HG02798 (cell line): ENCODE measurements at regions not wholly inside any gene's neighbourhood (a gene's known extent, or its start where the extent isn't known, plus 50 kb on each side); places are given as distances from the start of the nearest gene placed in this dataset.
A peak's percentile ranks its signal among the peaks of the same experiment; 100 is the strongest.
"Not testable (repeated sequence)": the region's sequence is repeated elsewhere in the genome, so short reads cannot be mapped to it uniquely, and the experiment has no call there.

Experiments used
- ATAC-seq: cut with Tn5 transposase; IDR thresholded peaks from one replicate; pipeline ENCODE4 v1.9.1; 2021; ENCODE audit warnings: mild to moderate bottlenecking; ENCODE audit not compliant: unreplicated experiment, poor library complexity

DNA sequence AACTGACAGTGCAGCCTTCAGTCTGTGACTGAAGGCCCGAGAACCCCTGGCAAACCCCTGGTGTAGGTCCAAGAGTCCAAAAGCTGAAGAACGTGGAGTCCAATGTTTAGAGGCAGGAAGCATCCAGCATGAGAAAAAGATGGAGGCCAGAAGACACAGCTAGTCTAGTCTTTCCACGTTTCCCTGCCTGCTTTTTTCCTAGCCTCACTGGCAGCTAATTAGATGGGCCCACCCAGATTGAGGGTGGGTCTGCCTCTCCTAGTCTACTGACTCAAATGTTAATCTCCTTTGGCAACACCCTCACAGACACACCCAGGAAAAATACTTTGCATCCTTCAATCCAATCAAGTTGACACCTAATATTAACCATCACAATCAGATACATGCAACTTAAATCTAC is 87.8 kb downstream of the TENT5D start:
- not testable (repeated sequence) for ATAC-seq

DNA sequence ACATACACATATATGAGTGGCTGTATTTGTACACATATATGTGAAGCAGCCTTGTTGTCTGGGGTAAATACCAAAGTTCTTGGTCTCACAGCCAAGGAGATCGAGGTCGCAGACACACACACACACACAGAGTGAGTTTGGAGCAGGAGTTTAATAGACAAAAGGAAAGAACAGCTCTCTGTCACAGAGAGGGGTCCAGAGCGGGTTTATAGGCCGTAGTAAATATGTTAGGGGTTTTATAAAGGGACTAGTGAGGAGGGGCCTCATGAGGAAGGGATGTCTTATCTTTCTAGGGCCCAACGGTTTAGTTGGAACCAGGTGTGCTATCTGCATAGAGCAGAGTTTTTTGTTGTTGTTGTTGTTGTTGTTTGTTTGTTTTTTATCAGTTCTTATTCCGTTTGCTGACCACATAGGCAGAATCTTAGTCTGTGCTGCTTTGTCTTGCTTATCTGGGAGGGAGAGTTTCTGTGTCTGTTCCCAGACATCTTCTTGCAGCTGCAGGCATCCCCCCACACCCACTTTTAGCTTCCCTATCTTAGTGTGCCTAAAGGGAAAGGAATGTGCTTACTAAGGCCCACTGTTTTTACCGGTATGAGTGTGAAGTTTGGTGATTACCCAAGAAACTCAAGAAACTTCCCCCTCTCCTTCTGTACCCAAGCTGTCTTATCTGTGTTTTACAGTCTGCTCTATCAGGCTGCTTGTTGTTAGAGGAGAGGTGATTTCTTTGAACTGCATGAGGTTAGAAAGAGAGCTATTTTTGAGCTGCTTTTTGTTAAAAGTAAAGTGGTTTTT is 91.9 kb downstream of the TENT5D start:
- ATAC-seq = no peak

DNA sequence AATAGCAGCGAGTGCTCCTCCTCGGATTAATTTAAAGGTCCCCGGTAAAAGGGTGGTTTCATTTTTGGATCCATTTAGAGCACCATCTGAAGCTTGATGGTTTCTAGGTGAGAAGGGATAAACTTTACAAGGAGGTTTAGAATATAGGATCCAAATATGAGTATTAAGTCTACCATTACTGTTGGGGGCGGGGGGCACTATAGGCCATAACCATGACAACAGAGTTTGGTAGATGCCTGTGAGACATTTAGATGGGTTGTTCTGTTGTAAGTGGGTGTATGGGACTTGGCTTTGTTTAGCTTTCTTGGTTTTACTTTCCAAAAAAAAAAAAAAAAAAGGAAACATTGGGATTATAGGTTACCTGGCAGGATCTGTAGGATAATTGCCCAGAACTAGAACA is 92.7 kb downstream of the TENT5D start:
- no peak for ATAC-seq

DNA sequence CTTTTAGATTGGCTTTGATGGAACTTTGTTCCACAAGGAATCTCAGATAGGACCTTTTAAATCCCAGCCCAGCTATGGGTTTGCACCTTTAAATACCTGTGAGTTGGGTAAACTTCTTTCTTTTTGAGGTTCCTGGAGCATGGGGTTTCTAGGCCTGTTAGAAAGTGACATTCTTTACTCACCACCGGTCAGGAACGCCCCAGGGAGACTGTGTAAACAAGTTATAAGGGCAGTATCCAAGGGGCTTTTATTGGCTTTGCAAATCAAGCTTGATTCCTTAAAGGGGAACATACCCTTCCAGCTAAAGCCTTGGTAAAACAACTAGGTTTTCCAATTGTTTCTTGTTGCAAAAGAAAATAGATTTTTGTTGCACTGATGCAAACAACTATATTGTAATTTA is 93.4 kb downstream of the TENT5D start:
- no peak for ATAC-seq

DNA sequence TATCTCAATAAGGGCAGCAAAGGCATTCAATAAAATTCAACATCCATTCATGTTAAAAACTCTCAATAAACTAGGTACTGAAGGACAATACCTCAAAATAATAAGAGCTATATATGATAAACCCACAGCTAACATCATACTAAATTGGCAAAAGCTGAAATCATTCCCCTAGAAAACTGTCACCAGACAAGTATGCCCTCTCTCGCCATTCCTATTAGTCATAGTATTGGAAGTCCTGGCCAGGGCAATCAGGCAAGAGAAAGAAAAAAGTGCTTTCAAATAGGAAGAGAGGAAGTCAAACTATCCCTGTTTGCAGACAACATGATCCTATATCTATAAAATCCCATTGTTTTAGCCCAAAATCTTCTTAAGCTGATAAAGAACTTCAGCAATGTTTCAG is 116.8 kb downstream of the TENT5D start:
- no peak for ATAC-seq

DNA sequence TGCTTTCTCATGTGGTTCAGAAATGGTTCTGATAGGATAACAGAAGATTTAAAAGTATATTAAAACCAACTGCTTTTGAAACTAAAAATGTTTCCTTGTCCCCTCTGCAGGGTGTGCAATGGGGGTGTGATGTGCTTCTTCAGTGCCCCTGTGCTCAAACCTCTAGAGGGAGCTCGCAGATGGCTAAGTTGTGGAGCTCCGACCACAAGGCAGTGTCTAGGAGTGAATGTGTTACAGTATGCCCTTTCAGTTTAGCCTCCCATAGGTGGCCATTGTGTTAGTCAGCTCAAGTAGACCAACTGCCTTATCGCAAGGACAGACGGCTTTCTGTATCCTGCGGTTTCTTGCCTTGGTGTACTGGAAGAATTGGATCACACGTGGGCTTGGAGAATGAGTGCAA is 130.5 kb downstream of the TENT5D start:
- peak; percentile 57 for ATAC-seq

DNA sequence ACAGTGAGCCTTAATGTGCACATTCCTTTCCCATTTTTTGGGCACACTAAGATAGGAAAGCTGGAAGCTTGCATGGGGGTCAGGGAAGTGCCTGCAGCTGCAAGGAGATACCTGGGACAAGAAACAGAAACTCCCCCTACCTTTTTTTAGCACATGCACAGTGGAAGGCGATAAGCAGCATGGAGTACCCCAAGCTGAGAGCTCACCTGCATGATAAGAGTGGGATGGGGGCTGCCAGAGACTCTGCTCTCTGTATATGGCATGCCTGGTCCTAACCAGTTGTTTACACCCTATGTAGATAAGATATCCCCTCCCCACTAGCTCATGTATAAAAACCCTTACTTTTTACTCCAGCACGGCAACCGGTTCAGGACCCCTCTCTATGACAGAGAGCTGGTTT is 135.9 kb downstream of the TENT5D start:
- no peak for ATAC-seq

DNA sequence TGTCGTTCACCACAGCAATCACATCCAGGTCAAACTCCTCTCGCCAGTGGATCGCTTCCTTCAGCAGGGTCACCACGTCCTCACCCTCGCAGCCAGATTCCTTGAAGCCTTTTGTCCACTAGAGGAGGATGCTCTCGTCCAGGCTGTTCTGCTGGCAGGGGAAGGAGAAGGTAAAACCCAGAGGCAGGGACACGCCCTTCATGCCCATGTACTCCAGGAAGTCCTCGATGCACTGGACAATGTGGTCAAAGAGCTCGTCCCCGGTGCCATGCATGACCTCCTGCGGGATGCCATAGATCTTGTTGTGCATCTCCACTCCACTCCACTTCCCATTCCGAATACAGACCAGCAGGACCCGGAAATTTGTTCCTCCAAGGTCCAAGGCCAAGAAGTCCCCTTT is 152.4 kb downstream of the TENT5D start:
- no peak for ATAC-seq

DNA sequence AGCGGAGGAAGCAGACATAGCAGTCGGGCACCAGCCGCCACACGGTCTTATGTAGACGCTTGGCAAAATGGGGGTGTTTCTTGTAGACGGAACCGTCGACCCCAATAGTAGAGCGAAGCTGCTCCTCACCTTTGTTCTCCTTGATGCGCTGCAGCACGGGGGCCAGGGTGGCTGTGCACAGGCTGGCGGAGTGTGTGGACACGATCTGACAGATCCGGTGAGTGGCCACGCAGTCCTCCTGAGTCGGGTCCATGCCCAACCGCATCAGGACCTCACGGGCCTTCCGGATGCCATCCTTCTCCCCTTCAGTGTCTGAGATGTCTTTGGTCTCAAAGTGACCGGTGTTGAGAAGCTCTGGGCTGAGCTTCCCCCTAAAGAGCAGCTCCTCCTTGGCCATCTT is 153.0 kb downstream of the TENT5D start:
- no peak for ATAC-seq

DNA sequence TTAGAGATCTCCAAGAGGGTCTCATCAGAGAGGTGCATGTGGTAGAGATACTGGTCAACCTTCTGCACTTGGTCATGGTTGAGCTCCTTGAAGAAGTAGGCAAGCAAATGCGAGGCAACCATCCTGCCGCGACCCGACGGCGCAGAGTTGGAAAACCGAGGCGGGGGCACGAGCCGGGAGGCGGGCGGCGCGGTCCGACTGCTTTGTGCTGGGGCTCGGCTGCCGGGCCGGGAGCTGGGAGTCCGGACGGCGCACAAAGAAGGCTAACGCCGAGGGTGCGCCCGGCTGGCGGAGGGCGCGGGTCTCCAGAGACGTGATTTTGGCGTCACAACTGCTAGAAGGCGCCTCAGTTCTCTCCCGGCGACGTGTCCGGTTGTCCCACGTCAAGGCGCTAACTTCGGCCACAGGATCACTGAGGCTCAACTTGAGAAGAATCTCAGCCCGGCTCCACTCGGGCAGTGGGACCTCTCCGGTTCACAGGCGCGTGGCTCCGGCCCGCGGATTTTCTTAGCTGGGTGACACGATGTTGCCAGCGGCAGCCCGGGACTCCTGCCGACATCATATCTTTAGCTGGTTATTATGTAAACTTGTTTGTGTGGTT is 154.3 kb downstream of the TENT5D start:
- ATAC-seq = not testable (repeated sequence)

DNA sequence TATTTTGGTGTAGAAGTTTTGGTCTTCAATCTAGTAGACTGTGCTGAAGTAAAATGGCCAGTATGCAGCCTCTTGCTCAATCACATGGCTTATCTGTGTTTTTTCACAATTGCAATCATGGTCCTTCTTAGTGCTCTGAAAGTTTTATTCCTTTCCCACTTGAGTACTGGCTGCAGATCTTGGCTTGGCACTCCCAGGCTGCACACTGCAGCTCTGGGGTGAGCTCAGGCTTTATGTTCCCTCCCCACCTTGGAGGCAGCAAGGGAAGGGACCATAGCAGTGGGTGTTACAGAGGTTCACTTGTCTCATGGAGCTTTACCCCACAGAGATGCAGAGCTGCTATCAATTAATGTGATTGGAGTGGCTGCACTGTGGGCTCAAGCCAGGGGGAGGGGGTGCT is 156.0 kb downstream of the TENT5D start:
- ATAC-seq = no peak

DNA sequence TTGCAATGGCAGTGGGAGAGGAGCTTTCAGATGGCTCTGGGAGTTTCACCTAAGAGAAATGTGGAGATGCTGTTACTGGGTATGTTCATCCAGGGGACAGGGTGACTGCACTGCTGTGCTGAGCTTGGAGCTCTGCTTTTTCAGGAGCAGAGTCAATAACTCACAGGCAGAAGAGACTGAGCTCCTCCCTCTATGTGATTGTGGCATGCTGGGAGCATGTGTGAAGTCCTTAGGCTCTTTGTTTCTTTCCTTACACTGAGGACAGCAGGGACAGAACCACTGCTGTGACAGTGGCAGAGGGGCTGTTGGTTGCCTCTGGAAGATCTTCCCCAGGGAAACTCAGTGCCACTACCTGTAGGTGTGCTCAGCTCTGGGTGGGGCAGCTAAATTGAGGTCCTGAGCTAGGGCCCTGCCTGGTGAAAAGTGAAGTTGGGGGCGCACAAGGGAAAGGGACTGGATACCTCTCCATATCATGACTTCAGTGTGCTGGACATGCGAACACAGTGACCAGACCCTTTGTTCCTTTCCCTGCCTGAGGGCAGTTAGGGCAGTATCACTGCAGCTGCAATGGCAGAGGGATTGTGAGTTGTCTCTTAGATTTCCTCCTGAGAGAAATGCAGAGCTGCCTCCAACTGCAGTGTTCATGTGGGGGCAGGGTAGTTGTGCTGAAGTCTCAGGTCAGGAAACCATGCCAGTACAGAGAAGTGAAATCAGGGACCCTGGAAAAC is 156.7 kb downstream of the TENT5D start:
- no peak for ATAC-seq

DNA sequence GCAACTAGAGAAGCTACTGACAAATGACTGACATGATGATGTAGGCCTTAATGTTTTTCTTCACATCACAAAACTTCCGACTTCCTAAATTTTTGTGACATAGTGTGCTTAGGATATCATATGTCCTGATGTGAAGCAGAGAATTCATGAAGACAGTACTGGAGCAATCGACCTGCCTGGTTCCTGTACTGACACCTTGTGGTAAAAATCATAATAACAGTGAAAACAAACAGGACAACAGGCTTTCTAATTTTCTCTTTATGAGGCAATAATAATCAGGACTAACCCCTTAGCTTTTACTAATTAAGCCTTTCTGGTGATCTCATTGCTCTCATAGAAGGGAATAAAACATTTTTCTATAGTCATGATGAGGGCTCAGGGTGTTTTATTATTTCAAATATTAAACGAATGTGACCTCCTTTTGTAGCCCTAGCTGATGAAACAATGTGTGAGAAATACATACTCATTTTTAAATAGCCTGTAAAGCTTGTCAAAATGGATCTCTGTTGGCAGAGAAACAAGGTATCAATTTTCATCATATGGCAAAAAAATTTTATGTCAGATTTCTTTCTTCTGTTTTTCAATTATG is 158.4 kb downstream of the TENT5D start:
- ATAC-seq = no peak

DNA sequence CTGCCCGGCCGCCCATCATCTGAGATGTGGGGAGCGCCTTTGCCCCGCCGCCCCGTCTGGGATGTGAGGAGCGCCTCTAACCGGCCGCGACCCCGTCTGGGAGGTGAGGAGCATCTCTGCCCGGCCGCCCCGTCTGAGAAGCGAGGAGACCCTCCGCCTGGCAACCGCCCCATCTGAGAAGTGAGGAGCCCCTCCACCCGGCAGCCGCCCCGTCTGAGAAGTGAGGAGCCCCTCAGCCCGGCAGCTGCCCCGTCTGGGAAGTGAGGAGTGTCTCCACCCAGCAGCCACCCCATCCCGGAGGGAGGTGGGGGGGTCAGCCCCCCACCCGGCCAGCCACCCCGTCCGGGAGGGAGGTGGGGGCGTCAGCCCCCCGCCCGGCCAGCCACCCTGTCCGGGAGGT is 170.7 kb downstream of the TENT5D start:
- ATAC-seq = not testable (repeated sequence)

DNA sequence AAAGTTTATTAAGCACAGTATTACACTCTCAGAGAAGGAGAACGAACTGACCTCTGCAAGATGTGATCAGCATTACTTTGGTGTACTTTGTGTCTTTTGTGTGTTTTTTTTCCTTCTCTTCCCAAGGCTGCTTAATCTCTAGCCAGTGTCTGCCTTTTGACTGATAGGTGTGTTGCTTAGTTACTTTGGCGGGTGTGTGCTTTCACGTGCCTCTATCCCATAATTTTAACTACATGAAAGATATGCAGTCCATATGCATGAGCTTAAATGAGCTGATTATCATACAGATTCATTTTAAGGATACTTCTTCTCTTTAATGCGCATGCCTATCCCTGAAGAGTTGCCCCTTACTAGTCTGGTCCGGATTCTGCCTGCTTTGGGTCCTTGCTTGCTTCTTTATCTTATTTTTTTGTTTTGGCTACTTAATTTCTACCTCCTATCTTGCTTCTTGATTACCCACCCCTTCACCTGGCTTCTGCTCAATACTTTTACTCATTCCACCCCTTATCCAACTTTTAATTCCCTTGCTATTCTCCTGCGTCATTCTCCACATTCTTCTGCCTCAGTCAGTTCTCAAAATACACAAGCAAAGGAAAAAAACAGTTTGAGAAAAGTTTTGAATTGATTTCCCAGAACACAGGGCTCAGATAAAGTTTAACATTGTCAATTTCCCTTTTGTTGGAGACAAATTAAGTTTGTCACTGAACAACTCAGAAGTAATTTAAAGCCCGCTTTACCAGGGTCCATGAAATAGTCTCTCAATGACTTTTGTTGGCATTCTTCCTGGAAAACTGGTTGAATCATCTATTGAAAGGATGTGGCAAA is 182.0 kb downstream of the TENT5D start:
- no peak for ATAC-seq
